GM12873 (cell line): ENCODE measurements at regions not wholly inside any gene's neighbourhood (a gene's known extent, or its start where the extent isn't known, plus 50 kb on each side); places are given as distances from the start of the nearest gene placed in this dataset.

ENCODE experiments used
- TF ChIP-seq, protein P1 (sequence below): IDR thresholded peaks from 2 replicates; pipeline ENCODE4 v1.5.1; 2012; ENCODE audit warnings: low read depth, mild to moderate bottlenecking, moderate library complexity, low read length, control low read depth; ENCODE audit not compliant: insufficient read depth; ENCODE audit errors: missing control alignments

DNA sequence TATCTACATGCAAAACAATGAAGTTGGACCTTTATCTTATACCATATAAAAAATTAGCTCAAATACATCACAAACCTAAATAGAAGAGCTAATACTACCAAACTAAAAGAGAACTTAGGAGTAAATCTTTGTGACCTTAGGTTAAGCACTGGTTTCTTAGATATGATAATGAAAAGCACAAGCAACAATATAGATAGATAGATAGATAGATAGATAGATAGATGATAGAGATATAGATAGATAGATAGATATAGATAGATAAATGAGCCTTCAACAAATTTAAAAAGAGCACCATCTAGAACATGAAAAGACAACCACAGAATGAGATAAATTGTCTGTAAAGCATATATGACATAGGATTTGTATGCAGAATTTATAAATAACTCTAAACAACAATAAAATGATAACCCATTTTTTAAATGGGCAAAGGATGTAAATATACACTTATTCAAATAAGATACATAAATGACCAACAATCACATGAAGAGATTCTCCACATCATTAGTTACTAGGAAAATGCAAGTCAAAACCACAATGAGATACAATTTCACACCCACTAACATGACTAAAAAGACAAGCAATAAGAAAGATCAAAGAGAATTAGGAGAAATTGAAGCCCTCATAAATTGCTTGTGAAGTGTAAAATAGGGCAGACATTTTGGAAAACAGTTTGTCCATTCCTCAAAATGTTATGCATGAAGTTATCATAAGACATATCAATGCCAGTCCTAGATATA, 293.7 kb downstream of the BTG1 start:
- TF ChIP-seq, protein P1, sequence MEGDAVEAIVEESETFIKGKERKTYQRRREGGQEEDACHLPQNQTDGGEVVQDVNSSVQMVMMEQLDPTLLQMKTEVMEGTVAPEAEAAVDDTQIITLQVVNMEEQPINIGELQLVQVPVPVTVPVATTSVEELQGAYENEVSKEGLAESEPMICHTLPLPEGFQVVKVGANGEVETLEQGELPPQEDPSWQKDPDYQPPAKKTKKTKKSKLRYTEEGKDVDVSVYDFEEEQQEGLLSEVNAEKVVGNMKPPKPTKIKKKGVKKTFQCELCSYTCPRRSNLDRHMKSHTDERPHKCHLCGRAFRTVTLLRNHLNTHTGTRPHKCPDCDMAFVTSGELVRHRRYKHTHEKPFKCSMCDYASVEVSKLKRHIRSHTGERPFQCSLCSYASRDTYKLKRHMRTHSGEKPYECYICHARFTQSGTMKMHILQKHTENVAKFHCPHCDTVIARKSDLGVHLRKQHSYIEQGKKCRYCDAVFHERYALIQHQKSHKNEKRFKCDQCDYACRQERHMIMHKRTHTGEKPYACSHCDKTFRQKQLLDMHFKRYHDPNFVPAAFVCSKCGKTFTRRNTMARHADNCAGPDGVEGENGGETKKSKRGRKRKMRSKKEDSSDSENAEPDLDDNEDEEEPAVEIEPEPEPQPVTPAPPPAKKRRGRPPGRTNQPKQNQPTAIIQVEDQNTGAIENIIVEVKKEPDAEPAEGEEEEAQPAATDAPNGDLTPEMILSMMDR = no peak

DNA sequence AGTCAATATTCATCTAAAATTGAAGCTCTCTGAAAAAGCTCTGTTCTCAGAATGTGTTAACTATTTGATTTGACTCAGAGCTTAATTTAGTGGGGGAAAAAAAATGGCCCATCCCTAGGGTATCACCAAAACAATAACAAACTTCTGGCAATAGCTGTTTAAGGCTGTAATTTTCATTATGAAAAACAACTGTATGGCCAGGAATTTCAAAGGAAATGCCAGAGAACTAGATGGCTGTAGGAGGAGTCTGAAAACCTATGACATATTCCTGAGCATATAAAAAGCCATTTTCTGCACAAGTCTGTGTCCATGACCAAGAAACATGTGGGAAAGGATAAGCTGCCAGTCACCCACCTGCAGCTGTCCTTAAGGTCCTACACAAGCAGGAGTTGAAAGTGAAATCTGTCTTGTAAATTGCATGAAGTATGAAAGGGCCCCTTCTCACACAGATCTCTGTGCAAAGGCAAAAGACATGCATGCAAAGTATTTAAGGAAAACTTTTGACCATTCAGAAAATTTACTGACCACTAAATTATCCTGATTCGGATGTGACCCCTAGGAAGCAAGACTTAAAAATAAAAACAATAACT, 299.1 kb downstream of the BTG1 start:
- TF ChIP-seq, protein P1 = no peak

DNA sequence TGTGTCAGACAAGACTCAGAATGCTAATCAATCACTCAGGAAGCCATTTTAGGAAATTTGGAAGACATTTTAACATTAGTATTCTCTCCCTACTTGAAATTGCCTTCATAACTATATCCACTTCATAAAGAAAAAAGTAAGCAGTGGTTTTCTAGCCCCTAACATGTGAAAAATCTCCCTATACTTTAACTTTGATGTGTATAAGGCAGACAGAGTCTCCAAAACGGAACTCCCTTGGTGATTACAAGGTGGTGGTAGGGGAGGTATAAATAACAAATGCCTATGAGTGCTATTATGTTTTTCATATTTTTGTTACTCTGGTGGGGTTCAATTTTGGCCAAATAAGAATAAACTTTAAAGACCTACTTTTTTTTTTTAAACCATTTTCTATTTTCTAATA, 300.3 kb downstream of the BTG1 start:
- TF ChIP-seq, protein P1 = no peak

DNA sequence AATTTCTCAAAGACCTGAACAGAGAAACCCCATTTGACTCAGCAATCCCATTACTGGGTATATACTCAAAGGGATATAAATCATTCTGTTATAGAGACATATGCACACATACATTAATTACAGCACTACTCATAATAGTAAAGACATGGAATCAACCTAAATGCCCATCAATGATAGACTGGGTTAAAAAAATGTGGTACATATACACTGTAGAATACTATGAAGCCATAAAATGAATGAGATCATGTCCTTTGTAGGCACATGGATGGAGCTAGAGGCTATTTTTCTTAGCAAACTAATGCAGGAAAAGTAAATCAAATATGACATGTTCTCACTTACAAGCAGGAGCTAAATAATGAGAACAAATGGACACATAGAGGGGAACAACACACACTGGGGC, 303.8 kb downstream of the BTG1 start:
- TF ChIP-seq, protein P1 = no peak

DNA sequence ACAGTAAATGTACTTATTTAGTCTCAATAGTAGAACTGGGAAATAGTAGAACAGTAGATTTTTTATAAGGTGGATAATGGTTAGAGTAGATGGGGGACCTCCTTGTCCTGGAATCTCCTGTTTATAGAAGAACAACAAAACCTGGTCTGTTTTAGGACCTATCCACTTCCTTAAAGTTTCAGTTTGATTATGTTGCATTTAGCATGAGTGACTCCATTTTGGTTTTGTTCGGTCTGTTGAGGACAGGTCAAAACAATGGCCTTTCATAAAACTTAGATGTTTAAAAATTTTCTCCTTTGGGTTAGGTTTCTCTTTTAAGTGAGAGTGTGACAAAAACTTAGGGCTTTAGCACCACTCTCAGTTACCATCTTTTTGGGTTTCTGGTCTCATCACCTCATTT, 308.9 kb downstream of the BTG1 start:
- TF ChIP-seq, protein P1 = no peak

DNA sequence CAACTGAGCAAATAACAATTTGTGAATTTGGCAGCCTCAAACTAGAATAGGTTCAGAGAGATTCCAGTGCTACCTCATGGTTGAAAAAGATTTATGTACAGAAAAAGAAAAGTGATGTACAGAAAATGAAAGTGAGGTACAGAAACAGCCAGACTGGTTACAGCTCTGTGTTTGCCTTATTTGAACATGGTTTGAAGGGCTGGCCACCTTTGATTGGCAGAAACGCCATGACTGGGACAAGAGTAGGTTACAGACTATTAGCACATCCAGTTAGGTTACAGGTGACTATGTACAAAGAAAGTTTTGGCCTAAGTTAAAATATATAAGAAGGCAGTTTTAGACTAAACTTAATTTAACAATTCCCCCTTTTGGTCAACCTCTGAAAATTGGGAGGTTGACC, 309.4 kb downstream of the BTG1 start:
- TF ChIP-seq, protein P1 = no peak

DNA sequence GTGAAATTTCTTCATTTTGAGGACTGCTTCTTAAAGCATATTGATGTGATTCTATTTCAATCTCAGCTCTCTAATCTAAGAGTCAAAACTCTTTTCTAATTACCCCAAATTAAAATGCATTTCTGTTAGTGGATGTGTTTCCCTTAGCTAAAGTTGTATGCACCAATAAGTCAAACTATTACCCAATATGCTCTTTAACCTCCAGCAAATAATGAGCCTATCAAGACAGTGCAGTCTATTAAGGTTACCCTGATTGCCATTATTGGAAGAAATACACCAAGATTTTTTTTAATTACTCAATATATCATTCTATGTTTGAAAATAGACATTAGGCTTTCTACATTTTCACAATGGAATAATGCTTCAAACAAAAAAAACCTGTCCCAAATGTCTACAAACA, 310.0 kb downstream of the BTG1 start:
- TF ChIP-seq, protein P1 = no peak
